OCI-LY3 (cell line): ENCODE measurements at regions not wholly inside any gene's neighbourhood (a gene's known extent, or its start where the extent isn't known, plus 50 kb on each side); places are given as distances from the start of the nearest gene placed in this dataset.
"Not testable (repeated sequence)": the region's sequence is repeated elsewhere in the genome, so short reads cannot be mapped to it uniquely, and the experiment has no call there.

Experiments used
- H2AFZ ChIP-seq: fragments of 200-600, 300-600 bp; shearing (Covaris generic); 2 replicates; pipeline ENCODE4 v1.6.0; 2014; ENCODE audit warnings: antibody characterized with exemption, low read depth, low read length
- H3K27ac ChIP-seq: fragments of 200-600, 300-600 bp; sonication (generic); 2 replicates; pipeline ENCODE4 v1.5.1; 2014; ENCODE audit warnings: mild to moderate bottlenecking, low read length, moderate library complexity, mixed read lengths
- H3K27me3 ChIP-seq: fragments of 200-600, 300-600 bp; sonication (generic); 2 replicates; pipeline ENCODE4 v1.6.1; 2014; ENCODE audit warnings: low read depth, low read length, mixed read lengths
- H3K36me3 ChIP-seq: fragments of 200-600, 300-600 bp; sonication (generic); replicated peaks from 2 replicates; pipeline ENCODE3; 2014; ENCODE audit warnings: low read depth, low read length, mixed read lengths
- H3K4me1 ChIP-seq: fragments of 300-600, 200-600 bp; sonication (generic); 2 replicates; pipeline ENCODE4 v1.6.1; 2014; ENCODE audit warnings: low read length, mixed read lengths
- H3K4me2 ChIP-seq: fragments of 200-600, 300-600 bp; sonication (generic); 2 replicates; pipeline ENCODE4 v1.6.1; 2014; ENCODE audit warnings: low read length, mixed read lengths
- H3K4me3 ChIP-seq: fragments of 300-600, 200-600 bp; sonication (generic); 2 replicates; pipeline ENCODE4 v1.5.1; 2014; ENCODE audit warnings: antibody characterized with exemption, mild to moderate bottlenecking, low read length, moderate library complexity
- H3K79me2 ChIP-seq: fragments of 300-600, 200-600 bp; shearing (Covaris generic); 2 replicates; pipeline ENCODE4 v1.6.1; 2014; ENCODE audit warnings: mild to moderate bottlenecking, low read length, mixed read lengths
- H3K9ac ChIP-seq: fragments of 300-600, 200-600 bp; shearing (Covaris generic); 2 replicates; pipeline ENCODE4 v1.6.0; 2014; ENCODE audit warnings: mild to moderate bottlenecking, low read length, moderate library complexity
- H3K9me3 ChIP-seq: fragments of 200-600, 300-600 bp; shearing (Covaris generic); 2 replicates; pipeline ENCODE4 v1.6.1; 2014; ENCODE audit warnings: low read length, mixed read lengths; ENCODE audit not compliant: insufficient read depth
- H4K20me1 ChIP-seq: fragments of 200-600, 300-600 bp; sonication (generic); 2 replicates; pipeline ENCODE4 v1.6.1; 2016; ENCODE audit warnings: low read length, mixed read lengths; ENCODE audit not compliant: insufficient read depth
- EZH2phosphoT487 ChIP-seq: fragments of 200-600 bp; shearing (Covaris generic); IDR thresholded peaks from 2 replicates; pipeline ENCODE4 v1.6.1; 2018; ENCODE audit warnings: antibody characterized with exemption, mixed run types, low read depth
- TF ChIP-seq, protein P1 (sequence below): fragments of 200-600, 300-600 bp; sonication (generic); IDR thresholded peaks from 2 replicates; pipeline ENCODE4 v1.5.1; 2014; ENCODE audit warnings: antibody characterized with exemption, low read length, low read depth

DNA sequence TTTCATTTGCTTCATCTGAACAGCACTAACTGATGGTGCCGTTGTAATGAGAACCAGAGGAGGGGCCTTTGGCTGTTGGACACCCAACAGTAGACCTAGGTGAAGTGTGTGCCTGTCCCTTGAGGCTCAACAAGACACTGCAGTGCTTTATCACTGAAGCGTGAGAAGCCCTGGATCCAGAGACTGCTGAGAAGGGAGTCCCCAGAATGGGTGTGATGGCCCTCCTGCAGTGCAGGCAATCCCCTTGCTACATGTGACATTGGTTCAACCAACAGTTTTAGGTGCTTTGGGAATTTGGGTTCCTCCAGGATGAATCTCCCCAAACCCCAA, 125.6 kb downstream of the BRD1 start:
- no peaks in the 10 kb centered on the region for H3K27me3 ChIP-seq
- H3K4me1 ChIP-seq = no peaks in the 10 kb centered on the region
- H3K79me2 ChIP-seq = no peaks in the 10 kb centered on the region
- TF ChIP-seq EZH2phosphoT487 = no peak
- TF ChIP-seq, protein P1, sequence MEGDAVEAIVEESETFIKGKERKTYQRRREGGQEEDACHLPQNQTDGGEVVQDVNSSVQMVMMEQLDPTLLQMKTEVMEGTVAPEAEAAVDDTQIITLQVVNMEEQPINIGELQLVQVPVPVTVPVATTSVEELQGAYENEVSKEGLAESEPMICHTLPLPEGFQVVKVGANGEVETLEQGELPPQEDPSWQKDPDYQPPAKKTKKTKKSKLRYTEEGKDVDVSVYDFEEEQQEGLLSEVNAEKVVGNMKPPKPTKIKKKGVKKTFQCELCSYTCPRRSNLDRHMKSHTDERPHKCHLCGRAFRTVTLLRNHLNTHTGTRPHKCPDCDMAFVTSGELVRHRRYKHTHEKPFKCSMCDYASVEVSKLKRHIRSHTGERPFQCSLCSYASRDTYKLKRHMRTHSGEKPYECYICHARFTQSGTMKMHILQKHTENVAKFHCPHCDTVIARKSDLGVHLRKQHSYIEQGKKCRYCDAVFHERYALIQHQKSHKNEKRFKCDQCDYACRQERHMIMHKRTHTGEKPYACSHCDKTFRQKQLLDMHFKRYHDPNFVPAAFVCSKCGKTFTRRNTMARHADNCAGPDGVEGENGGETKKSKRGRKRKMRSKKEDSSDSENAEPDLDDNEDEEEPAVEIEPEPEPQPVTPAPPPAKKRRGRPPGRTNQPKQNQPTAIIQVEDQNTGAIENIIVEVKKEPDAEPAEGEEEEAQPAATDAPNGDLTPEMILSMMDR = no peak
- no peaks in the 10 kb centered on the region for H3K9me3 ChIP-seq
- no peaks in the 10 kb centered on the region for H3K36me3 ChIP-seq
- H3K9ac ChIP-seq = no peak overlapping the region
- H3K4me2 ChIP-seq = no peak overlapping the region
- H3K4me3 ChIP-seq = no peak overlapping the region
- H2AFZ ChIP-seq = no peak overlapping the region
- H4K20me1 ChIP-seq = no peaks in the 10 kb centered on the region
- no peak overlapping the region for H3K27ac ChIP-seq

DNA sequence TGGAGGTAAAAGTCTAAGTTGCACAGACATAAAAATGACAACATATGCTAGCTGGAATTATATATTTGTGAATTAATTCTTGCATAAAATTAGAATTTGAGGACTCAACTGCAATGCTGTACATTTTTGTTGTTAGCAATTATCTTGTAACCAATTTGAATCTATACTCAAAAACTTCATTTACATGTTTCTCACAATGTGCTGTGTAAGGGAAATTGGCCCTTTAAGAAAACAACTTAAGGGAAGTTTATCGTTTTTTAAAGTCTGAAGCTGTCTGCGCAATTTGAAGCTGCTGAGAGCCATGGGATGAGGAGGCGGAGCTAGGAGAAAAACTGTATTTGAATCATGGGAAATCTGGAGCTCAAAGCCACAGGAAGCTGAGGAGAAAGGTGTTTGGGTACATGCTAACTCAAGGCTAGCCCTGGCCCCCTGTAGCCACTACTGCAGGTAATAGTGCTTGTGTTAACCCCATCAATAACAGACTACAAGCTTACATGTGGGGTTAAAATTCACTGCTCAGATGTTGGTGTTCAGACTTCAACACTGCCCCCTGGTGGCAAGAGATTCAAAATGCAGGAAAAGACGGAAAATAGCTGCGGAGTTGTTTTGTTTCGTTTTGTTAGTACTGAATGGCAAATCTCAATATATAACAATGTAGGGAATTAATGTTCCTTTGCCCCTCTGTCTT, 126.1 kb downstream of the BRD1 start:
- Histone ChIP-seq H3K9me3 (no peaks in the 10 kb centered on the region), H3K4me3 (no peak overlapping the region), H3K4me1 (no peaks in the 10 kb centered on the region), H3K27ac (no peak overlapping the region), H4K20me1 (no peaks in the 10 kb centered on the region), H3K9ac (no peak overlapping the region), H3K4me2 (no peak overlapping the region), H3K27me3 (no peaks in the 10 kb centered on the region), H3K36me3 (no peaks in the 10 kb centered on the region), H2AFZ (no peak overlapping the region), H3K79me2 (no peaks in the 10 kb centered on the region)
- TF ChIP-seq, protein P1 = peak; percentile 69
- no peak for TF ChIP-seq EZH2phosphoT487

DNA sequence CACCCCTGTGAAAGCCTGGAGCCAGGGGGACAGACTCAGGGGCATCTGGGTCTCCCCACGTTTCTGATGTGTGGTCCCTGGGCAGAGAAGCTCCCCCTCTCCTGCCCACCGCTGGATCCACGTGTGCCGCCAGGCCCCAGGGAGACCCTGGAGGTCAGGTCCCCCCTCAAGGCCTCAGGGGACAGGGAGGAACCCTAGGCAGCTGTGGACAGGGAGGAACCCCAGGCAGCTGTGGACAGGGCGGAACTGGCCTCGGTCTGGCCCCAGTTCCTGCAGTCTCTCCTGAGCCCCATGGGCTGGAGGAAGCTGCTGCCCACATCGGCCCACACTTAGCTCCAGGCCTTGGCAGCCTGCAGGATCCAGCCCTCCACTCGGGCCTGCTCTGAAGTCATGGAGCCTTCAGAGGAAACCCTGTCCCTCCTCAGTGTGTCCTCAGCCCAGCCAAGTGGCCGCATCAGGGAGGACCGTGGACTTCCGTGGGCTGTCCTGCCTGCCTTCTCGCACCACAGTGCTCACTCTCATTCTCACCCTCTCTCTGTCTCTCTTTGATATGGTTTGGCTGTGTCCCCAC, 127.7 kb downstream of the BRD1 start:
- TF ChIP-seq EZH2phosphoT487 = no peak
- TF ChIP-seq, protein P1 = no peak

DNA sequence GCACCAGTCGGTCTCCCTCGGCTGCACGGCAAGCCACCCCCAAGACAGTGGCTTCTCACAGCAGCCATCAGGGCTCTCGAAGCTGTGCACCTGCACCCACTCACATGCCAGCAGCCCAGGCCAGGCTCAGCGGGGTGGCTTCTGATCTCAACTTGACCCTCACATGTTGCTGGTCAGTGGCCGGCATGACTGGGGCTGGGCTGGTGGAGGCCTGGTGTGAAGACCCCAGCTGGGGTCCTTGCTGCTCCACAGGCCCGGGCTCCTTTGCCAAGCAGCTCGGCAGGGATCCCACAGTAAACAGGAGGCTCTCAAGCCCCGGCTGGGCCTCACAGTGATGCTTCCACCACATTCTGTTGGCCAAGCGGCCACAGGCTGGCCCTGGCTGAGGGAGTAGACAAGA, 128.2 kb downstream of the BRD1 start:
- Histone ChIP-seq H3K4me3 (no peak overlapping the region), H3K9me3 (no peaks in the 10 kb centered on the region), H3K36me3 (no peaks in the 10 kb centered on the region), H2AFZ (no peak overlapping the region), H3K9ac (no peak overlapping the region), H3K4me2 (no peak overlapping the region), H3K27ac (no peak overlapping the region), H3K27me3 (no peaks in the 10 kb centered on the region), H3K4me1 (no peaks in the 10 kb centered on the region), H3K79me2 (no peaks in the 10 kb centered on the region), H4K20me1 (no peaks in the 10 kb centered on the region)
- TF ChIP-seq, protein P1 = no peak
- no peak for TF ChIP-seq EZH2phosphoT487

More for the DNA sequence above, 127.7 kb downstream of the BRD1 start:
- H3K4me3 ChIP-seq = no peak overlapping the region
- no peak overlapping the region for H3K9ac ChIP-seq
- no peak overlapping the region for H2AFZ ChIP-seq
- H3K36me3 ChIP-seq = no peaks in the 10 kb centered on the region
- H3K27me3 ChIP-seq = no peaks in the 10 kb centered on the region
- H3K4me2 ChIP-seq = no peak overlapping the region
- H3K79me2 ChIP-seq = no peaks in the 10 kb centered on the region
- H3K27ac ChIP-seq = no peak overlapping the region
- no peaks in the 10 kb centered on the region for H3K9me3 ChIP-seq
- H3K4me1 ChIP-seq = no peaks in the 10 kb centered on the region
- no peaks in the 10 kb centered on the region for H4K20me1 ChIP-seq

DNA sequence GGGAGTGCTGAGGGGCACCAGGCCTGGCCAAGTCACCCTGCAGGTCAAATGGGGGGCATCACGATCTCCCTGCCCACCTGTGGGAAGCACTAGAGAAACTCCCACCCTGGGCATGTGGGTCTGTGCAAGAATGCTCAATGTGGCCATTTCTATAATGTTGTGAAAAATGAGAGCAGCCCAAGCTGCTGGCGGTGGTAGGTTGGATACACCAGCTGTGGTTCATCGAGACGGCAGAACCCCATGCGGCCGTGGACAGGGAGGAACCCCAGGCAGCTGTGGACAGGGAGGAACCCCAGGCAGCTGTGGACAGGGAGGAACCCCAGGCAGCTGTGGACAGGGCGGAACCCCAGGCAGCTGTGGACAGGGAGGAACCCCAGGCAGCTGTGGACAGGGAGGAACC, 129.1 kb downstream of the BRD1 start:
- H3K9ac ChIP-seq, H2AFZ ChIP-seq, H3K27ac ChIP-seq, H3K4me3 ChIP-seq, H3K4me1 ChIP-seq, H3K4me2 ChIP-seq, H3K79me2 ChIP-seq, H3K27me3 ChIP-seq, H3K36me3 ChIP-seq, H3K9me3 ChIP-seq, H4K20me1 ChIP-seq: not testable (repeated sequence)
